DND-41 (cell line): ENCODE measurements at regions not wholly inside any gene's neighbourhood (a gene's known extent, or its start where the extent isn't known, plus 50 kb on each side); places are given as distances from the start of the nearest gene placed in this dataset.

Experiments
- ATAC-seq: fragments of 200-7000 bp; cut with Tn5 transposase; 3 replicates; pipeline ENCODE4 v1.9.1; 2021; ENCODE audit warnings: low read depth; ENCODE audit not compliant: insufficient read depth
- DNase-seq: peaks from one replicate; pipeline ENCODE4 v3.0.0-alpha.2; 2020
- H2AFZ ChIP-seq: 2 replicates; pipeline ENCODE4 v1.6.0; 2012; ENCODE audit warnings: low read depth, low read length
- H3K27ac ChIP-seq: 2 replicates; pipeline ENCODE4 v1.5.1; 2012; ENCODE audit warnings: low read length, inconsistent platforms
- H3K27me3 ChIP-seq: fragments of 200-600 bp; sonication (generic); 2 replicates; pipeline ENCODE4 v1.6.0; 2012; ENCODE audit warnings: low read length, mild to moderate bottlenecking, inconsistent platforms; ENCODE audit not compliant: insufficient read depth, poor library complexity
- H3K36me3 ChIP-seq: 2 replicates; pipeline ENCODE4 v1.5.1; 2012; ENCODE audit warnings: low read length, inconsistent platforms; ENCODE audit not compliant: insufficient read depth
- H3K4me1 ChIP-seq: 2 replicates; pipeline ENCODE4 v1.5.1; 2012; ENCODE audit warnings: mild to moderate bottlenecking, low read length; ENCODE audit not compliant: insufficient read depth
- H3K4me2 ChIP-seq: 2 replicates; pipeline ENCODE4 v1.6.0; 2012; ENCODE audit warnings: mild to moderate bottlenecking, moderate library complexity, low read length, inconsistent platforms; ENCODE audit not compliant: insufficient read depth
- H3K4me3 ChIP-seq, 2 experiments: fragments of 200-600 bp in 1 of 2; shearing (Covaris generic) in 1 of 2; 2 replicates each; pipeline ENCODE4 v1.5.1; 2012 to 2016; ENCODE audit warnings: inconsistent platforms in 2 of 2, low read length in 2 of 2, mild to moderate bottlenecking in 2 of 2, low read depth in 1 of 2, moderate library complexity in 1 of 2
- H3K79me2 ChIP-seq: 2 replicates; pipeline ENCODE4 v1.6.0; 2012; ENCODE audit warnings: low read length, inconsistent platforms; ENCODE audit not compliant: insufficient read depth
- H3K9ac ChIP-seq: 2 replicates; pipeline ENCODE4 v1.6.0; 2012; ENCODE audit warnings: low read depth, mild to moderate bottlenecking, inconsistent platforms, low read length, moderate library complexity
- H3K9me3 ChIP-seq: 2 replicates; pipeline ENCODE4 v1.5.1; 2012; ENCODE audit warnings: low read length, moderate library complexity, mild to moderate bottlenecking, inconsistent platforms; ENCODE audit not compliant: insufficient read depth, severe bottlenecking
- H4K20me1 ChIP-seq: 2 replicates; pipeline ENCODE4 v1.6.0; 2012; ENCODE audit warnings: low read length; ENCODE audit not compliant: insufficient read depth
- EZH2 ChIP-seq: IDR thresholded peaks from 3 replicates; pipeline ENCODE4 v1.6.1; 2012; ENCODE audit warnings: borderline replicate concordance, low read depth, mild to moderate bottlenecking, moderate library complexity, low read length, inconsistent platforms; ENCODE audit not compliant: severe bottlenecking
- TF ChIP-seq, protein P1 (sequence below): IDR thresholded peaks from 2 replicates; pipeline ENCODE4 v1.5.1; 2012; ENCODE audit warnings: borderline replicate concordance, low read length, moderate library complexity, mild to moderate bottlenecking; ENCODE audit not compliant: poor library complexity, severe bottlenecking; ENCODE audit errors: extremely low read depth

DNA sequence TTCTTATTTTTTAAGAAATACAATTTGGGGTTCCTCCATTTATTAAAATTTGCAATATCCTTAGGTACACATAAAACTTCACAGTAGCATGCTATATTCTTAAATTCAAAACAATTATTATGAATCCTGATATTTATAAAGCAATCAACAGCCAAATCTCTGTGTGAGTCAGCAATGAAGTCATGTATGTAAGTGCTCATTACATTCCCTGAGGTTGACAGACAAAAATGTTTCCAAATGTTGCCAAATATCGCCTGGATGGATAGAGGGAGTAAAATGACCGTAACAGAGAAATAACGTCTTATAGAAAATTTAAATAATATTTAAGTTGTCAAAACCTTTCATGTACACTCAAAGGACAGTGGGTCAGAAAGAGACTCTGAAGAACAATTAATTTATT, 220.0 kb downstream of the PCDH18 start:
- ATAC-seq, result no peak
- no peaks in the 10 kb centered on the region for H3K4me1 ChIP-seq
- no peaks in the 10 kb centered on the region for H3K27me3 ChIP-seq
- H4K20me1 ChIP-seq, result no peaks in the 10 kb centered on the region
- no peak overlapping the region for H3K4me2 ChIP-seq
- H3K9ac ChIP-seq, result no peak overlapping the region
- no peak for TF ChIP-seq EZH2
- TF ChIP-seq, protein P1, sequence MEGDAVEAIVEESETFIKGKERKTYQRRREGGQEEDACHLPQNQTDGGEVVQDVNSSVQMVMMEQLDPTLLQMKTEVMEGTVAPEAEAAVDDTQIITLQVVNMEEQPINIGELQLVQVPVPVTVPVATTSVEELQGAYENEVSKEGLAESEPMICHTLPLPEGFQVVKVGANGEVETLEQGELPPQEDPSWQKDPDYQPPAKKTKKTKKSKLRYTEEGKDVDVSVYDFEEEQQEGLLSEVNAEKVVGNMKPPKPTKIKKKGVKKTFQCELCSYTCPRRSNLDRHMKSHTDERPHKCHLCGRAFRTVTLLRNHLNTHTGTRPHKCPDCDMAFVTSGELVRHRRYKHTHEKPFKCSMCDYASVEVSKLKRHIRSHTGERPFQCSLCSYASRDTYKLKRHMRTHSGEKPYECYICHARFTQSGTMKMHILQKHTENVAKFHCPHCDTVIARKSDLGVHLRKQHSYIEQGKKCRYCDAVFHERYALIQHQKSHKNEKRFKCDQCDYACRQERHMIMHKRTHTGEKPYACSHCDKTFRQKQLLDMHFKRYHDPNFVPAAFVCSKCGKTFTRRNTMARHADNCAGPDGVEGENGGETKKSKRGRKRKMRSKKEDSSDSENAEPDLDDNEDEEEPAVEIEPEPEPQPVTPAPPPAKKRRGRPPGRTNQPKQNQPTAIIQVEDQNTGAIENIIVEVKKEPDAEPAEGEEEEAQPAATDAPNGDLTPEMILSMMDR, result no peak
- no peak overlapping the region for H3K27ac ChIP-seq
- no peak overlapping the region for H3K4me3 ChIP-seq
- no peaks in the 10 kb centered on the region for H3K9me3 ChIP-seq
- no peak overlapping the region for H2AFZ ChIP-seq
- no peaks in the 10 kb centered on the region for H3K79me2 ChIP-seq
- no peak for DNase-seq
- H3K36me3 ChIP-seq, result no peaks in the 10 kb centered on the region

DNA sequence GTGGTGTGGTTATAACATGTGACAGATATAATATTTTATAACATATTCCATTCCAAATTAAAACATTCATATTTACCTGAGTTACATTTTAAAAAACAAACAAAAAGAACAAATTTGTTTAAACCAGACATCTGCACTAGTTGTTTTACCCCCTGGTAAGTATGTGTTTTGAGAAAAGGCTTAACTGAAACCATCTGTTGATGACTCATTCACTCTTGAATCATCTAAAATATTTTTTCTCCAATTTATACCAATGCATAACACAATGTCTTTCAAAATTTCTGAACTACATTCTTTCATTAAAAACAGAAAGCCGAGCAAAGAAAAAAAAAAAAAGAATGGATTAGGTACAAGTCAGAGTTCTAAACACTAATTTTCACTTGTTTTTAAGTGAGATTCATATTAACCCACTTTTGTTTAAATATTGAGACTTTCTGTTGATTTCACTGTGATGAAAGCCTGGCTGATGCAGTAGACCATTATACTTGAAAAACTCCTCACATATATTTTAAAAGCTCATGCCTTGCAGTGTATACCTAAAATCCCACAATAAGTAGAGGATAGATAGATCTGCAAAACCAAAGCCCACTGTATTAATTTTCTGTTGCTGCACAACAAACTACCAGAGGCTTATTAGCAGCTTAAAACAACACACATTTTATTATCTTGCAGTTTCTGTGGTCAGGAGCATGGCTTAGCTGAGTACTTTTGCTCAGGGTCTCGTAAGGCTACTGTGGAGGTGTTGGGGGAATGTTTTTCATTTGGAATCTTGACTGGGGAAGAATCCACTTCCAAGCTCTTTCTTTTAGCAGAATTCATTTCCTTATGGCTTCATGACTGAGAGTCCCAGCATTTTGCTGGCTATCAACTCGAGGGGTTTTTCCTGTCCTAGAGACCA, 221.5 kb downstream of the PCDH18 start:
- no peak overlapping the region for H3K4me3 ChIP-seq
- no peak for TF ChIP-seq EZH2
- TF ChIP-seq, protein P1, result no peak
- H4K20me1 ChIP-seq, result no peaks in the 10 kb centered on the region
- H3K27me3 ChIP-seq, result no peaks in the 10 kb centered on the region
- H3K4me1 ChIP-seq, result no peaks in the 10 kb centered on the region
- ATAC-seq (no peak), DNase-seq (no peak)
- no peaks in the 10 kb centered on the region for H3K79me2 ChIP-seq
- H2AFZ ChIP-seq, result no peak overlapping the region
- H3K4me2 ChIP-seq, result no peak overlapping the region
- H3K9ac ChIP-seq, result no peak overlapping the region
- no peaks in the 10 kb centered on the region for H3K36me3 ChIP-seq
- H3K27ac ChIP-seq, result no peak overlapping the region
- no peaks in the 10 kb centered on the region for H3K9me3 ChIP-seq

DNA sequence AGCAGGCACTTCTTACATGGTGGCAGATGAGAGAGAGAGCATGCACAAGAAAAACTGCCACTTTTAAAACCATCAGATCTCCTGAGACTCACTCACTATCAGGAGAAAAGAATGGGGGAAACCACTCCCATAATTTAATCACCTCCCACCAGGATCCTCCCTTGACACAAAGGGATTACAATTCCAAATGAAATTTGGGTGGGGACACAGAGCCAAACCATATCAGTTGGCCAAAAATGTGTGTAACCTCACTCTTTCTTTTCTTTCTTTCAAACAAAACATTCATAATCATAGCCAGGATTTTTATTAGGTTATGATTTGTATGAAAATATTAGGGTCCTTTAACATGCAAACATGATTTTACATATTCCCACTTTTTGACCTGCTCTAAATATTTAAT, 222.1 kb downstream of the PCDH18 start:
- Histone ChIP-seq H2AFZ (no peak overlapping the region), H3K4me1 (no peaks in the 10 kb centered on the region), H3K36me3 (no peaks in the 10 kb centered on the region), H3K4me3 (no peak overlapping the region), H3K4me2 (no peak overlapping the region), H3K9ac (no peak overlapping the region), H3K79me2 (no peaks in the 10 kb centered on the region), H4K20me1 (no peaks in the 10 kb centered on the region), H3K27me3 (no peaks in the 10 kb centered on the region), H3K27ac (no peak overlapping the region), H3K9me3 (no peaks in the 10 kb centered on the region)
- TF ChIP-seq, protein P1, result no peak
- no peak for TF ChIP-seq EZH2
- ATAC-seq (no peak), DNase-seq (no peak)
